Activated T-helper 1 cell treated with Interleukin-2 at 50 U/mL for 16 hours (primary cell): ENCODE measurements at regions not wholly inside any gene's neighbourhood (a gene's known extent, or its start where the extent isn't known, plus 50 kb on each side); places are given as distances from the start of the nearest gene placed in this dataset.

Experiments
- DNase-seq: peaks from one replicate; pipeline ENCODE4 v3.0.0-alpha.2; 2020; ENCODE audit warnings: low read depth

GRCh38 chr15:46441294-46442062 lies 806.6 kb downstream of the SQOR start:
- DNase-seq: no peak

- no peak for DNase-seq
Observed at GRCh38 chr15:46442184-46442583, 807.4 kb downstream of the SQOR start.

GRCh38 chr15:46442901-46443590 lies 808.2 kb downstream of the SQOR start:
- no peak for DNase-seq

GRCh38 chr15:46450112-46450809 lies 815.4 kb downstream of the SQOR start:
- no peak for DNase-seq

- DNase-seq: no peak
Observed at GRCh38 chr15:46450810-46451182, 816.0 kb downstream of the SQOR start.

GRCh38 chr15:46452297-46452820 lies 817.5 kb downstream of the SQOR start:
- no peak for DNase-seq

GRCh38 chr15:46456456-46456855 lies 821.6 kb downstream of the SQOR start:
- no peak for DNase-seq

GRCh38 chr15:46460431-46461094 lies 825.7 kb downstream of the SQOR start:
- no peak for DNase-seq

- no peak for DNase-seq
Observed at GRCh38 chr15:46461416-46461815, 826.6 kb downstream of the SQOR start.

GRCh38 chr15:46467041-46467440 lies 832.2 kb downstream of the SQOR start:
- no peak for DNase-seq

GRCh38 chr15:46471096-46471495 lies 836.3 kb downstream of the SQOR start:
- no peak for DNase-seq

- no peak for DNase-seq
Observed at GRCh38 chr15:46489276-46489675, 854.4 kb downstream of the SQOR start.

GRCh38 chr15:46496491-46497115 lies 861.8 kb downstream of the SQOR start:
- DNase-seq: no peak

- no peak for DNase-seq
Observed at GRCh38 chr15:46502667-46503066, 867.8 kb downstream of the SQOR start.

GRCh38 chr15:46518381-46518780 lies 883.6 kb downstream of the SQOR start:
- DNase-seq: no peak

GRCh38 chr15:46523701-46524100 lies 888.9 kb downstream of the SQOR start:
- DNase-seq: no peak

- DNase-seq: no peak
Observed at GRCh38 chr15:46525984-46526725, 891.3 kb downstream of the SQOR start.

- DNase-seq: no peak
Observed at GRCh38 chr15:46526726-46527110, 891.9 kb downstream of the SQOR start.

- DNase-seq: no peak
Observed at GRCh38 chr15:46543626-46544025, 908.8 kb downstream of the SQOR start.

- DNase-seq: no peak
Observed at GRCh38 chr15:46548989-46549388, 914.2 kb downstream of the SQOR start.

- no peak for DNase-seq
Observed at GRCh38 chr15:46552316-46552715, 917.5 kb downstream of the SQOR start.
